GM21529 (cell line): ENCODE measurements at regions not wholly inside any gene's neighbourhood (a gene's known extent, or its start where the extent isn't known, plus 50 kb on each side); places are given as distances from the start of the nearest gene placed in this dataset.
A peak's percentile ranks its signal among the peaks of the same experiment; 100 is the strongest.
"Not testable (repeated sequence)": the region's sequence is repeated elsewhere in the genome, so short reads cannot be mapped to it uniquely, and the experiment has no call there.

Source experiments
- ATAC-seq: cut with Tn5 transposase; IDR thresholded peaks from one replicate; pipeline ENCODE4 v1.9.1; 2021; ENCODE audit not compliant: unreplicated experiment

- no peak for ATAC-seq
Observed at GRCh38 chr3:35849496-35849895, 210.2 kb downstream of the ARPP21 start.

DNA sequence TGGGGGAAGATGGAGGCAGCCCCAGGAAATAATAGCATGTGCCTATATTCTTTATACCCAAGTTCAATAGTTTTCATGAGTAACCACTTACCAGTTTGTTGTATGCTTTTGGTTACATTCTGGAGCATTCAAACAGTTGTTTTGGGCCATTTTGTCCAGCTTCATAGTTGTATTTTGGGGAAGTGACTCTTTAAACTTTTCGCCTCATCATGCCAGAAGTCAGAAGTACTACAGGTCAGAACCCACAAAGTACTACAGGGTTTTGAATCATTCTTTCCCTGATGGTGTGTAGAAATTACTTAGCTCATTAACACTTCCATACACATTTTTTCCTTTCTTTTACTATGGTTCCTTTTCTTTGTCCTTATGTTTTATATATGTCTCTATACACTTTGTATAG lies 210.6 kb downstream of the ARPP21 start:
- no peak for ATAC-seq

GRCh38 chr3:35857004-35857403 lies 217.7 kb downstream of the ARPP21 start:
- no peak for ATAC-seq

DNA sequence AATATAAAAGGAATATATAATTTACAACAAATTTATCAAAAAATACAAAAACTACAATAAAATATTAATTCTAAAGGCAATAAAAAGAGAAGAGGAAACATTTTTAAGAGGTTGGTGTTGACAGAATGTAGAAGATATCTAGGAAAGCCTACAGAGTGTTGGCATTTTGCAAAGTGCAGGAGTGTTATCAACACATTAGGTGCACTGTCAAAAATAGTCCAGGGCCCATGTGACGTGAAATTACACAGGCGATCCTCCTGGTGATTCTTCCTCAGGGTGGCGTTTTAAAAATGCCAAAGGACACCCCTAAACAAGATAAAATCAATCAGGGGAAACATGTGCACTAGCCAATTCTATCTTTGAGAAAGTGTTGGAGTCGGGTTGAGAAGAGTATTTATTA lies 222.7 kb downstream of the ARPP21 start:
- no peak for ATAC-seq

DNA sequence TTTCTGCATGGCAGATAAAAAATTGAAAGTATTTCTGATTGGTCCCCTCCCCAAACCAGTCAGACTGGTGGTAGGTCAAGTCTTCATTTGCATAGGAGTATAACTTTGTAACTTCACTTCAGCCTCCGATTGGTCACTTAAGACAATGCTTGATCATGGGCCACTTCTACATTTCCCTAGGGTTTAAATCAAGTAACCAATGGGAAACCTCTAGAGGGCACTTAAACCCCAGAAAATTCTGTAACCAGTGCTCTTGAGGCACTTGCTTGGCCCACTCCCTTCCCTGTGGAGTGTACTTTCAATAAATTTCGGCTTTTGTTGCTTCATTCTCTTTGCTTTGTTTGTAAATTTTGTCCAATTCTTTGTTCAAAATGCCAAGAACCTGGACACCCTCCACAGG lies 225.5 kb downstream of the ARPP21 start:
- ATAC-seq: no peak

GRCh38 chr3:35867791-35868190 lies 228.5 kb downstream of the ARPP21 start:
- no peak for ATAC-seq

GRCh38 chr3:35871009-35871408 lies 231.7 kb downstream of the ARPP21 start:
- no peak for ATAC-seq

DNA sequence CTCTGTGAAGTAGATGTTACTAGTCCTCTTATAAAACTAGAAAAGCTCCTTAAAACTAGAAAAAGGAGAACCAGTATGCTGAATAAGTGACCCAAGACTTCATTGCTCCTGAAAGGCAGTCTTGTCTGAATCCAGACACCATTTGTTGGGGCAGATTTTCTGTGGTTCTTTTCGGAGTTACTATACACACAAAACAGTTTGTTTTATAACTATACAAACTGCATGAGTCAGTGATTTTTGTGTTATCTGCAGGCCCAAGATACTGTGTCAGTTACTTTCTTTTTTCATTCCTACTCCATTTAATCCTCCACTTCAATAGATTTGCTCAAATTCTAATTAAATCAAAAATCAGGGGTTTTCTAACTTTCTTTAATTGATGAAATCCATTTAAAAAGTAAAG lies 244.6 kb downstream of the ARPP21 start:
- ATAC-seq: no peak

DNA sequence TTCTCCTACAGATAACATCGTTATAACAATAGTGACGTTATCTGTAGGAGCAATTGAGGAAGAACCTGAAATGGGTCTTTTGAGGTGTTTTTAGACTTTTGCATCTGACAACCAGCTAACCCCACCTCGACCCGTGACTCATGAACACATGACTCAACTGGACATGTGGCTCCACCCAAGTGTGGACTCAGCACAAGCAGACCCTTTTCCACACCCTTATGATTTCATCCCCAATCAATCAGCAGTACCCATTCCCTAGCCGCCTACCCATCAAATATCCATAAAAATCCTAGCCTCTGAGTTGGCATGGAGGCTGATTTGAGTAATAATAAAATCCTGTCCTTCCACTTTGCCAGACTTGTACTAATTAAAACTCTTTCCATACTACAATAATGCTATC lies 255.4 kb downstream of the ARPP21 start:
- ATAC-seq: no peak

- ATAC-seq: no peak
Observed at GRCh38 chr3:35899245-35899644, 259.9 kb downstream of the ARPP21 start.

DNA sequence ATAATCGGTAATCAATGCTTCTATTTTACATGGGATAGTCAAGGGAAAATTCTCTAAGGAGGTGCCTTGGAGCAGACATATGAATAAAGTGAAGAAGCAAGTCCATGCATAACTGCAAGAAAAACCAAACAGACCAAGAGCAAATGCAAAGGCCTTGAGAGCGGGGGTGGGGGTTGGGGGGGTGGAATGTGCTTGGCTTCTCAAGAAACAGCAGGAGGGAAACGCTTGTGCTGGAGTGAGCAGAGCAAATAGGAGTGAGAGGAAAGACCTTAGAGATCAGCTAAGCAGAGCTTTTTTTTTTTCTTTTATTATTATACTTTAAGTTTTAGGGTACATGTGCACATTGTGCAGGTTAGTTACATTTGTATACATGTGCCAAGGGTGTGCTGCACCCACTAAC lies 260.8 kb downstream of the ARPP21 start:
- no peak for ATAC-seq

DNA sequence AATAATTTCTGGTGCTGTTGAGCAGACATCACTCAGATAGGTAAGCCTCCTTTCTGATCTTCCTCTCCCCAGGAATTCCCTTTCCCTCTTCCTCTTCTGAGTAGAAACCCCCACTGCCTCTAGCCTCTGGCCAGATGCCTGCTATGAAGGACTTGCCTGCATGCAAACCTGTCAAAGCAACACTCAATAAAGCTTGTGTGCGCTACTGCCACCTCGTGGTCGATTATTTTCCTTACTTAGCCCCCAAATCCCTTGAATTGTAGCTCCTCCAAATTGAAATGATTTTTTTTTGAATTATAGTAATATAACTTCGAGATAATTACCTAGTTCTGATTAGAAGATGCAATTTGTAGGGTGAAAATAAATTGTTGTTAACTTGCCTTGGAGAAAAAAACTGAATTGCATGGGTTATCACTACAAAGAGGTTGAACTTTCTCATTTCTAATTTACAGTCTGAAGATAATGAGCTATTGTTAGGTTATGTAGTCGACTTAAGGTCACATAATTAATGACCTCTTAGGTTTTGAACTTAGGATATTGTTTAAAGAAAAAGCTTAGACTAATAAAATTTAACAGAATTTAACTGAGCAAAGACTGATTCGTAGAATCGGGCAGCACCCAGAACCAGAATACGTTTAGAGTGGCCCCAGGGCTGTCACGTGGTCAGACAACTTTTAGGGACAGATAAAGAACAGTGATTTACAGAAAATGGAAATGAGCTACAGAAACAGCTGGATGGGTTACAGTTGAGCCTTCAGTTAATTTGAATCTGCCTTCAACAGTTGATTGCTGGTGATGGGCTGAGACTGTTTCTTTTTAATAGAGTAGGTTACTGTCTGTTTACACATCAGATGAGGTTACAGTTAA lies 269.3 kb downstream of the ARPP21 start:
- ATAC-seq: peak; percentile 81

GRCh38 chr3:35919160-35919559 lies 279.8 kb downstream of the ARPP21 start:
- no peak for ATAC-seq

- no peak for ATAC-seq
Observed at GRCh38 chr3:35921718-35922117, 282.4 kb downstream of the ARPP21 start.

DNA sequence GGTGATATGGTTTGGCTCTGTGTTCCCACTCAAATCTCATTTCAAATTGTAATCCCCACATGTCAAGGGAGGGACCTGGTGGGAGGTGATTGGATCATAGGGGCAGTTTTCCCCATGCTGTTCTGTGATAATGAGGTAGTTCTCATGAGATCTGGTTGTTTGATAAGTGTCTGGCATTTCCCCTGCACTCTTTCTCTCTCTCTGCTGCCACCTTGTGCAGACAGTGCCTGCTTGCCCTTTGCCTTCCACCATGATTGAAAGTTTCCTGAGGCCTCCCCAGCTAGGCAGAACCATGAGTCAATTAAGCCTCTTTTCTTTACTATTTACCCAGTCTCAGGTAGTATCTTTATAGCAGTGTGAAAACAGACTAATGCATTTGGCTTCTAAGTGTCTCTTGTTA lies 284.7 kb downstream of the ARPP21 start:
- ATAC-seq: not testable (repeated sequence)

GRCh38 chr3:35927441-35927840 lies 288.1 kb downstream of the ARPP21 start:
- no peak for ATAC-seq

GRCh38 chr3:35929158-35929557 lies 289.8 kb downstream of the ARPP21 start:
- no peak for ATAC-seq

GRCh38 chr3:35931867-35932266 lies 292.5 kb downstream of the ARPP21 start:
- ATAC-seq: no peak

- no peak for ATAC-seq
Observed at GRCh38 chr3:35932995-35933394, 293.7 kb downstream of the ARPP21 start.

DNA sequence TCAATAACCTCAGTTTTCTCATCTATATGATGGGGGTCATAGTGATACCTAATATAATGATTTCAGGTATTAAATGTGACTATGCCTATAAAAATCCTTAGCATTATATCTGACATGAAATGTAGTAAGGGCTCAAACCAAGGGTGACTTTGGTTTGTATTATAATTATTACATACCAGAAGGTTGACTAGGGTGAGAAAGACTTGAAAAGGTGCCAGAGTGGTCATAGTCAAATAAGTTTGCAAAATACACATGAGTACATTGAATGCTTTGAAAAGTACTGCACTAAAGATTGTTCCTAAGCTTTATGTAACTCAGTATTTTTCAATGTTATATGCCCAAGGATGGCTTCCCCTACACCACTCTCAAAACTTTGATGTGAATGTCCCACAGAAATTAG lies 297.2 kb downstream of the ARPP21 start:
- ATAC-seq: no peak

DNA sequence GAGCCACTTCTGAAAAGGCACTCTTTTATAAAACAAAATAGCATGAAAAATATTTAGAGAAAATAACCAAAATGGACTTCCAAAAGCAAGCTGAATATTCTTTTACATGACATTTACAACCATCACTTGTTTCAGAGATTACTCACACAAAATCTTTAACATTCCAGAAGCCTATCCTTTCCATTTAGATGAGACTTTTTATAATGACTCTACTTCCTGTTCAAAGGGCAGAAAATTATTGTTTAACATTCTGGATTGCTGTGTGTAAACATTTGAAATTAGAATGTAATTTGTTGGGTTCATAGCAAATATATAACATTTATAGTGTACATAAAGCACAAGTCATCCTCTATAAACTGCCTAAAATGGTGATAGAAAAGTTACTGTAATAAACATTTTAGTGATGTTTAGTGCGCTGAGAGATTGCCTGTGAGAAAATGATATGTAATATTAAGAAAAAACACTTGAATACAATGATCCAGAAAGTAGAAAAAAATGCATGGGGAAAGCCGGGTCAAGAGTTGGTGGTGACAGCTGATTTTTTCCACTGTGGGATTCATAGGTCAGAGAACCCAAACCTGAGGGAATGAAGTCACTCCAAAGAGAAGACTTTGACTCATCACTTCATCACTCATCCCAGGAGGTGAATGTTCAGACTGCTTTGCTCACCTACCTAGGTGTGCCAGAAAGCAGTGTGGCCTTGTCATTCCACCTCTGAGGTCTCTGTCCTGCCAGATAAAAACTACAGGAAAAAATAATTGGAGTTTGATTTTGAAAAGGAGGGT lies 305.8 kb downstream of the ARPP21 start:
- no peak for ATAC-seq

- peak; percentile 55 for ATAC-seq
Observed at GRCh38 chr3:35946121-35946853, 307.0 kb downstream of the ARPP21 start.
